22Rv1 (cell line): ENCODE measurements at regions not wholly inside any gene's neighbourhood (a gene's known extent, or its start where the extent isn't known, plus 50 kb on each side); places are given as distances from the start of the nearest gene placed in this dataset.

Experiments
- H3K27ac ChIP-seq: fragments of 450-650 bp; 2 replicates; pipeline ENCODE4 v1.5.1; 2017
- CTCF ChIP-seq: fragments of 450-650 bp; IDR thresholded peaks from 2 replicates; pipeline ENCODE4 v1.5.1; 2017; ENCODE audit warnings: mild to moderate bottlenecking
- ZFX ChIP-seq: fragments of 450-650 bp; IDR thresholded peaks from 2 replicates; pipeline ENCODE4 v1.6.1; 2017; ENCODE audit warnings: antibody characterized with exemption, borderline replicate concordance

- H3K27ac ChIP-seq: no peak overlapping the region
- TF ChIP-seq ZFX: no peak
- TF ChIP-seq CTCF: no peak
Measured at GRCh38 chr2:235330775-235331451, 162.9 kb upstream of the AGAP1 start.

DNA sequence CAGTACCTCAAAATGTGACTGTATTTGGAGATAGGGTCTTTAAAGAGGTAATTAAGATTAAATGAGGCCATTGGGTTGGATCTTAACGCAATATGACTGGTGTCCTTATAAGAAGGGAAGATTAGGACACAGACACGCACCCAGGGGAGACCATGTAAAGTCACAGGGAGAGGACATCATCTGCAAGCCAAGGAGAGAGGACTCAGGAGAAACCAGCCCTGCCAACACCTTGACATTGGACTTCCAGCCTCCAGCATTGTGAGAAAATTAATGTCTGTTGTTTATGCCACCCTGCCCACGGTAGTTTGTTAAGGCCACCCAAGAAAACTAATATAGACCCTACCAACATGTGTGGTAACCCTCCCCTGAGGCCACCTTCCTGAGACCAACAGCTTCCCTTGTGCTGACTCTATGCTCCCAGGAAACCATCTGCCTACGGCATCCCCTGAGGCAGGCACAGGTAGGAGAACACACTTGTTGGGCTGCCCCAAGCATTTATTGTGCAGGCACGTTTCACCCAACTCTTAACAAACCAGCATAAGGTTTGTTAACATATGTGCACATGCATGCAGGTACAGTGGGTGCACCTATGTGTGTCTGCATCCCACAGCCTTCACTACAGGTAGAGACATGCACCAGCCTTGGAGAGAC is 161.5 kb upstream of the AGAP1 start:
- TF ChIP-seq ZFX: no peak
- TF ChIP-seq CTCF: no peak
- no peak overlapping the region for H3K27ac ChIP-seq

- H3K27ac ChIP-seq: no peak overlapping the region
- no peak for TF ChIP-seq CTCF
- TF ChIP-seq ZFX: no peak
Measured at GRCh38 chr2:235333076-235333475, 160.8 kb upstream of the AGAP1 start.

- TF ChIP-seq CTCF (no peak), ZFX (no peak)
- H3K27ac ChIP-seq: no peak overlapping the region
Measured at GRCh38 chr2:235334179-235334578, 159.7 kb upstream of the AGAP1 start.

GRCh38 chr2:235343156-235343774 is 150.6 kb upstream of the AGAP1 start:
- no peak overlapping the region for H3K27ac ChIP-seq
- TF ChIP-seq ZFX (no peak), CTCF (no peak)

- H3K27ac ChIP-seq: no peak overlapping the region
- no peak for TF ChIP-seq ZFX
- no peak for TF ChIP-seq CTCF
Measured at GRCh38 chr2:235343869-235344268, 150.0 kb upstream of the AGAP1 start.

GRCh38 chr2:235345745-235346144 is 148.1 kb upstream of the AGAP1 start:
- TF ChIP-seq ZFX (no peak), CTCF (no peak)
- H3K27ac ChIP-seq: no peak overlapping the region
